GM12878 (cell line): ENCODE measurements at regions not wholly inside any gene's neighbourhood (a gene's known extent, or its start where the extent isn't known, plus 50 kb on each side); places are given as distances from the start of the nearest gene placed in this dataset.

ENCODE experiments used
- CHD2 ChIP-seq: IDR thresholded peaks from 2 replicates; pipeline ENCODE4 v1.6.1; 2011; ENCODE audit warnings: low read depth, low read length, improper control_type of control experiment, borderline replicate concordance
- DPF2 ChIP-seq: fragments of 450-650 bp; IDR thresholded peaks from 2 replicates; pipeline ENCODE4 v1.6.1; 2017; ENCODE audit warnings: mild to moderate bottlenecking
- RAD51 ChIP-seq: fragments of 450-650 bp; IDR thresholded peaks from 2 replicates; pipeline ENCODE4 v1.6.1; 2016; ENCODE audit warnings: moderate library complexity, mild to moderate bottlenecking, inconsistent platforms
- TF ChIP-seq, protein P1 (sequence below): fragments of 450-650 bp; IDR thresholded peaks from 2 replicates; pipeline ENCODE4 v1.6.1; 2017; ENCODE audit warnings: low read depth, mild to moderate bottlenecking, moderate library complexity
- TF ChIP-seq, protein P2 (sequence below): fragments of 450-650 bp; formaldehyde crosslinking; IDR thresholded peaks from 2 replicates; pipeline ENCODE4 v1.4.0; 2022; ENCODE audit warnings: mild to moderate bottlenecking, moderate library complexity
- TF ChIP-seq, protein P3 (sequence below): IDR thresholded peaks from 2 replicates; pipeline ENCODE4 v1.6.1; 2011; ENCODE audit warnings: low read depth, low read length, improper control_type of control experiment, borderline replicate concordance

DNA sequence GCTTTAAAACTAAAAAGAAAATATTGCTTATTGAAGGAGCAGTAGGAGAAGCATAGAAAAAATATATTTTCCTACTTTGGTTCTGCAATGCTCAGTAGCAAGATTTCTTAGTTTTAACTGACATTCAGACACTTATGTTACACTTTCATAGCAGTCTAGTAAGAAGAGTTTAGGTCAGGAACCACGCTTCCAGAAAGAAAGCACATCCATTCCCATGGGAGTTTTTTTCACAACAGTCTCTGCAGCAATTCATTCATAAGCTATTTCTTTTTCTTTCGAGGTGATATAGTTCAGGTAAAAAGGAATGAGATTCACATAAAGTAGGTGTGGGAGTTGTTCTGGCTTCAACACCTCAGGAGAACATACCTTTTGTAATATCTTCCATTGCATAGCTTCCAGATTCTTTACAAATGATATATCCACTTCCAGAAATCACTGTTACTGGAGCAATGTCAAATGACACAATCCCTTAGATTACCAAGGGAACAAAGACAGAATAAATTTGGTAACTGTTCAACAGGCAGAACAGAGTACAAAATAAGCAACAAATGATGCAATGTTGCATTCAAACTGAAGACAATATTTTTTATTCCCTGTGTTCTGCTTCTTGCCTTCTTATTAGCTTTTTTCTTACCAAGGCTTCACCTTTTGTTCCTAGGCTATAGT, 95.2 kb upstream of the GULP1 start:
- TF ChIP-seq CHD2 (no peak), DPF2 (no peak), RAD51 (no peak)
- TF ChIP-seq, protein P1, sequence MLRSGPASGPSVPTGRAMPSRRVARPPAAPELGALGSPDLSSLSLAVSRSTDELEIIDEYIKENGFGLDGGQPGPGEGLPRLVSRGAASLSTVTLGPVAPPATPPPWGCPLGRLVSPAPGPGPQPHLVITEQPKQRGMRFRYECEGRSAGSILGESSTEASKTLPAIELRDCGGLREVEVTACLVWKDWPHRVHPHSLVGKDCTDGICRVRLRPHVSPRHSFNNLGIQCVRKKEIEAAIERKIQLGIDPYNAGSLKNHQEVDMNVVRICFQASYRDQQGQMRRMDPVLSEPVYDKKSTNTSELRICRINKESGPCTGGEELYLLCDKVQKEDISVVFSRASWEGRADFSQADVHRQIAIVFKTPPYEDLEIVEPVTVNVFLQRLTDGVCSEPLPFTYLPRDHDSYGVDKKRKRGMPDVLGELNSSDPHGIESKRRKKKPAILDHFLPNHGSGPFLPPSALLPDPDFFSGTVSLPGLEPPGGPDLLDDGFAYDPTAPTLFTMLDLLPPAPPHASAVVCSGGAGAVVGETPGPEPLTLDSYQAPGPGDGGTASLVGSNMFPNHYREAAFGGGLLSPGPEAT = no peak
- TF ChIP-seq, protein P2, sequence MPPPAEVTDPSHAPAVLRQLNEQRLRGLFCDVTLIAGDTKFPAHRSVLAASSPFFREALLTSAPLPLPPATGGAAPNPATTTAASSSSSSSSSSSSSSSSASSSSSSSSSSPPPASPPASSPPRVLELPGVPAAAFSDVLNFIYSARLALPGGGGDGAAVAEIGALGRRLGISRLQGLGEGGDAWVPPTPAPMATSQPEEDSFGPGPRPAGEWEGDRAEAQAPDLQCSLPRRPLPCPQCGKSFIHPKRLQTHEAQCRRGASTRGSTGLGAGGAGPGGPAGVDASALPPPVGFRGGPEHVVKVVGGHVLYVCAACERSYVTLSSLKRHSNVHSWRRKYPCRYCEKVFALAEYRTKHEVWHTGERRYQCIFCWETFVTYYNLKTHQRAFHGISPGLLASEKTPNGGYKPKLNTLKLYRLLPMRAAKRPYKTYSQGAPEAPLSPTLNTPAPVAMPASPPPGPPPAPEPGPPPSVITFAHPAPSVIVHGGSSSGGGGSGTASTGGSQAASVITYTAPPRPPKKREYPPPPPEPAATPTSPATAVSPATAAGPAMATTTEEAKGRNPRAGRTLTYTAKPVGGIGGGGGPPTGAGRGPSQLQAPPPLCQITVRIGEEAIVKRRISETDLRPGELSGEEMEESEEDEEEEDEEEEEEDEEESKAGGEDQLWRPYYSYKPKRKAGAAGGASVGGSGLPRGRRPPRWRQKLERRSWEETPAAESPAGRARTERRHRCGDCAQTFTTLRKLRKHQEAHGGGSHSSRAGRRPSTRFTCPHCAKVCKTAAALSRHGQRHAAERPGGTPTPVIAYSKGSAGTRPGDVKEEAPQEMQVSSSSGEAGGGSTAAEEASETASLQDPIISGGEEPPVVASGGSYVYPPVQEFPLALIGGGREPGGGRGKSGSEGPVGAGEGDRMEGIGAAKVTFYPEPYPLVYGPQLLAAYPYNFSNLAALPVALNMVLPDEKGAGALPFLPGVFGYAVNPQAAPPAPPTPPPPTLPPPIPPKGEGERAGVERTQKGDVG (CRISPR knock-in tag) = no peak
- TF ChIP-seq, protein P3, sequence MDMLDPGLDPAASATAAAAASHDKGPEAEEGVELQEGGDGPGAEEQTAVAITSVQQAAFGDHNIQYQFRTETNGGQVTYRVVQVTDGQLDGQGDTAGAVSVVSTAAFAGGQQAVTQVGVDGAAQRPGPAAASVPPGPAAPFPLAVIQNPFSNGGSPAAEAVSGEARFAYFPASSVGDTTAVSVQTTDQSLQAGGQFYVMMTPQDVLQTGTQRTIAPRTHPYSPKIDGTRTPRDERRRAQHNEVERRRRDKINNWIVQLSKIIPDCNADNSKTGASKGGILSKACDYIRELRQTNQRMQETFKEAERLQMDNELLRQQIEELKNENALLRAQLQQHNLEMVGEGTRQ = no peak
